GM06990 (cell line): ENCODE measurements at regions not wholly inside any gene's neighbourhood (a gene's known extent, or its start where the extent isn't known, plus 50 kb on each side); places are given as distances from the start of the nearest gene placed in this dataset.

Experiments
- DNase-seq: peaks from one replicate; pipeline ENCODE4 v3.0.0-alpha.2; 2011; ENCODE audit not compliant: insufficient read length; ENCODE audit errors: extremely low read depth
- H3K27me3 ChIP-seq: replicated peaks from 2 replicates; pipeline ENCODE4 v1.6.0; 2011; ENCODE audit warnings: low read length; ENCODE audit not compliant: control insufficient read depth, insufficient read depth
- H3K36me3 ChIP-seq: 2 replicates; pipeline ENCODE4 v1.5.1; 2011; ENCODE audit warnings: low read length; ENCODE audit not compliant: control insufficient read depth, insufficient read depth
- H3K4me3 ChIP-seq: replicated peaks from 2 replicates; pipeline ENCODE4 v1.5.1; 2011; ENCODE audit warnings: low read depth, mild to moderate bottlenecking, control low read depth, low read length
- CTCF ChIP-seq: IDR thresholded peaks from 2 replicates; pipeline ENCODE4 v1.5.1; 2011; ENCODE audit warnings: low read length, control low read depth, mild to moderate bottlenecking, inconsistent platforms; ENCODE audit not compliant: insufficient read depth, poor library complexity, severe bottlenecking

DNA sequence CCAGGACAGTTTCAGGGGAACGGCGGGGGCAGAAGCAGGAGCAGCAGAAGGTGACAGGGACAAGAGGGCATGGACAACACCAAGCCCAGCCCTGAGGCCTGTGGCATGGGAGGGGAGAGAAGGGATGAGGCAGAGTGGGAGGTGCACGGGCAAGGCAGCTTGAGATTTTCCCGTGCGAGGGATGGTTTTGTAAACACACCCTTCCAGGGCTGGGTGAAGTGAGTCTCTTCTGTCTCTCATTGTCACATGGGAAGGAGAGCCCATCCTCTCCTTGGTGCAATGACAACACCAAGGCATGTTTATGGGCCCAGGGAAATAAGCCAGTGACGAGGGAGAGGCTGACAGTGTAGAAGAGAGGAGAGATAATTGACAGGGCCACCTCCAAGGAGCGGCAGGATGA lies 69.6 kb upstream of the RIOK3 start:
- Histone ChIP-seq H3K27me3 (no peaks in the 10 kb centered on the region), H3K36me3 (peaks cover 2% of the 10 kb centered on the region), H3K4me3 (no peak overlapping the region)
- no peak for TF ChIP-seq CTCF
- DNase-seq, result no peak

DNA sequence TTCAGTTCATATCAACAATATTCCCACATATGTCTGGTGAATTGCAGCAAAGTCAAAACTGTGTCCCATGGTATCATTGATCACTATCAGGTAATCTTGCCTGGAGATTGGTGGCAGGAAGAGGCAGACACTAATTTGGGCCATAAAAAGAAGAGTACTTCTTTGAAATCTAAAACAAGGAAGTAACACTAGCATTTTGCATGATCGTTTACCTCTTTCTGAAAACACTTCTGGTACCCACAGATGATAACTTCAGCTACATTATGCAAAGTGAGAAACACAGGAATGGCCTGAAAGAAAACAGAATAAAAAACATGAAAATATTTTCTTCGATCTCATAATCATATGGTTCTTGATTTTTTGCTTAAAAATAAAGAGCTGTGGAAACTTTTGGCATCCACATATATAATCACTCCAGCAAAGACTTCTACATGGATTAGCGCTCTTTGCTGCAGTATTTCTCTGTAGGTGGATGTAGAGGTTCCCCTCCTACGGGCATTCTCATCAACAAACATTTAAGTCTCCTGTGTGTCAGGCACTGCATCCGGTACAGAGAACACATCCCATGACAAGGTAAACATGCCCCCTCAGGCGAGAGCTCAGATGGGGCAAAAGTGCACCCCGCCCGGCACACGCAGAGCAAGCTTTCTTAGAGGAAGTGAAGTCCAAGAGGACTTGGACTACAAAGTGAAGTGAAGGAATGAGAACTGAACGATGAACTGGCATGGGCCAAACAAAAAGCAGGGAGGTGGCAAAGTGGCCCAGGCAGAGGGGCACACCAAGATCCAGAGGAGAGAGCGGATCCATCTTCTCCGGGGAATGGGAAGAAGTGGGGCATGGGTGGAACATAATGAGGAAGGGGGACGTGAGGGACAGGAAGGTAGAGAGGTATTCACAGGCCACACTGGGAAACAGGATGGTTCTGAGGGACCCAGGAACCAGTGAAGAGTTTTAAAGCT lies 68.0 kb upstream of the RIOK3 start:
- Histone ChIP-seq H3K36me3 (peaks cover 2% of the 10 kb centered on the region), H3K27me3 (no peaks in the 10 kb centered on the region), H3K4me3 (no peak overlapping the region)
- no peak for TF ChIP-seq CTCF
- DNase-seq, result no peak

- Histone ChIP-seq H3K4me3 (no peak overlapping the region), H3K36me3 (peaks cover 2% of the 10 kb centered on the region), H3K27me3 (no peaks in the 10 kb centered on the region)
- no peak for DNase-seq
- TF ChIP-seq CTCF, result no peak
Measured at GRCh38 chr18:23386317-23386716, 66.8 kb upstream of the RIOK3 start.

GRCh38 chr18:23387265-23387664 lies 65.8 kb upstream of the RIOK3 start:
- DNase-seq, result no peak
- no peak for TF ChIP-seq CTCF
- no peaks in the 10 kb centered on the region for H3K27me3 ChIP-seq
- no peak overlapping the region for H3K4me3 ChIP-seq
- H3K36me3 ChIP-seq, result peaks cover 2% of the 10 kb centered on the region

- no peak for DNase-seq
- no peak for TF ChIP-seq CTCF
- Histone ChIP-seq H3K36me3 (peaks cover 2% of the 10 kb centered on the region), H3K4me3 (no peak overlapping the region), H3K27me3 (no peaks in the 10 kb centered on the region)
Measured at GRCh38 chr18:23388357-23388756, 64.7 kb upstream of the RIOK3 start.
